Upper lobe of right lung (tissue), 1 donor: ENCODE measurements at regions not wholly inside any gene's neighbourhood (a gene's known extent, or its start where the extent isn't known, plus 50 kb on each side); places are given as distances from the start of the nearest gene placed in this dataset.

Experiments
- ATAC-seq: fragments of 200-7000 bp; cut with Tn5 transposase; one replicate; pipeline ENCODE4 v1.9.1; 2020; ENCODE audit warnings: mild to moderate bottlenecking, moderate library complexity
- DNase-seq: peaks from one replicate; pipeline ENCODE4 v3.0.0-alpha.2; 2020
- H3K27ac ChIP-seq: fragments of 200-600 bp; one replicate; pipeline ENCODE4 v1.8.0; 2022
- H3K27me3 ChIP-seq: fragments of 200-600 bp; one replicate; pipeline ENCODE4 v1.8.0; 2022; ENCODE audit warnings: mild to moderate bottlenecking
- H3K36me3 ChIP-seq: fragments of 200-600 bp; one replicate; pipeline ENCODE4 v1.8.0; 2022
- H3K4me1 ChIP-seq: fragments of 200-600 bp; one replicate; pipeline ENCODE4 v1.8.0; 2022
- H3K4me3 ChIP-seq: fragments of 200-600 bp; one replicate; pipeline ENCODE4 v1.8.0; 2022; ENCODE audit warnings: mild to moderate bottlenecking
- H3K9me3 ChIP-seq: fragments of 200-600 bp; one replicate; pipeline ENCODE4 v1.8.0; 2022
- intact Hi-C: fragments of 100-400 bp; cut with DNase I; formaldehyde crosslinking; loops from one replicate; pipeline ENCODE4 v1.11.0; 2022
- TF ChIP-seq, protein P1 (sequence below): fragments of 200-600 bp; IDR thresholded peaks from one replicate; pipeline ENCODE4 v1.8.0; 2022; ENCODE audit warnings: antibody characterized with exemption
- donor health status: DM: no; HTN: yes; CAD: no; lungs with severe emphysema.

DNA sequence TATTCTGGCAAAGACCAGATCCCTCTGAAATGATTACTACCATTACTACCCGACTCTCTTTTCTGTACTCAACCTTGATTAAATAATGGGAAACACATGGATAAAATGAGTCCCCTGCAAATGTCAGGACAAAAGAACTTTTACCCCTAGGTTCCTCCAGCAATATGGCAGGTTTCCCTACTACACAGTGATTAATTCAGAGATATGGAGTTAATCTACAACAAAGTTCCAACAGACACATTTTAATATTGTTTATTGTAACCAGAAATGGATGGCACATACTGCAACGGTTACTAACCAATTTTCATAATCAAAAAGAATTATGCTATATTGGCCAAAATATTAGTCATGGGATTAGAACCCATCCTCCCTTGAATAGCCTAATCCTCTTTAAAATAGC, 294.8 kb downstream of the ATPSCKMT start:
- no peak for ATAC-seq
- Histone ChIP-seq H3K9me3 (no peaks in the 10 kb centered on the region), H3K4me1 (no peaks in the 10 kb centered on the region), H3K27ac (no peak overlapping the region), H3K27me3 (no peaks in the 10 kb centered on the region), H3K36me3 (no peaks in the 10 kb centered on the region), H3K4me3 (no peak overlapping the region)
- TF ChIP-seq, protein P1, sequence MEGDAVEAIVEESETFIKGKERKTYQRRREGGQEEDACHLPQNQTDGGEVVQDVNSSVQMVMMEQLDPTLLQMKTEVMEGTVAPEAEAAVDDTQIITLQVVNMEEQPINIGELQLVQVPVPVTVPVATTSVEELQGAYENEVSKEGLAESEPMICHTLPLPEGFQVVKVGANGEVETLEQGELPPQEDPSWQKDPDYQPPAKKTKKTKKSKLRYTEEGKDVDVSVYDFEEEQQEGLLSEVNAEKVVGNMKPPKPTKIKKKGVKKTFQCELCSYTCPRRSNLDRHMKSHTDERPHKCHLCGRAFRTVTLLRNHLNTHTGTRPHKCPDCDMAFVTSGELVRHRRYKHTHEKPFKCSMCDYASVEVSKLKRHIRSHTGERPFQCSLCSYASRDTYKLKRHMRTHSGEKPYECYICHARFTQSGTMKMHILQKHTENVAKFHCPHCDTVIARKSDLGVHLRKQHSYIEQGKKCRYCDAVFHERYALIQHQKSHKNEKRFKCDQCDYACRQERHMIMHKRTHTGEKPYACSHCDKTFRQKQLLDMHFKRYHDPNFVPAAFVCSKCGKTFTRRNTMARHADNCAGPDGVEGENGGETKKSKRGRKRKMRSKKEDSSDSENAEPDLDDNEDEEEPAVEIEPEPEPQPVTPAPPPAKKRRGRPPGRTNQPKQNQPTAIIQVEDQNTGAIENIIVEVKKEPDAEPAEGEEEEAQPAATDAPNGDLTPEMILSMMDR: no peak
- intact Hi-C loops: no loop called here
- DNase-seq: no peak

DNA sequence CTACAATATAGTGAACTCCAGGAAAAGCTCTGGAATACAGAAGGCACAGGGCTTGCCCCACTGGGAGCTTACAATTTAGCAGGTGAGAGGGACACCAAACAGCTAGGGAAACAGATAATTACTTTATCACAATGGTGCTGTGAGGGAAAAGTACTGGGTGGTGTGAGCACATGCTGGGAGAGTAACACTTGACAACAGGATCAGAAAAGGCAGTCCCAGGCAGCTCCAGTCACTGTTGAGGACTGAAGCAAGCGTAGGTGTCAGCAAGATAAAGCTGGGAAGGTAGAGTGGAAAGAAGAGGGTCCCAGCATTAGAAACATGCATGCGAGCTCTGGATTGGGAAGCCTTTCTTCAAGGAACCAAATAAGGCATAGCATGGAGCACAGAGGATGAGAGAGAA, 296.0 kb downstream of the ATPSCKMT start:
- Histone ChIP-seq H3K27ac (no peak overlapping the region), H3K4me3 (no peak overlapping the region), H3K4me1 (no peaks in the 10 kb centered on the region), H3K36me3 (no peaks in the 10 kb centered on the region), H3K27me3 (no peaks in the 10 kb centered on the region), H3K9me3 (no peaks in the 10 kb centered on the region)
- intact Hi-C loops: no loop called here
- no peak for ATAC-seq
- DNase-seq: no peak
- TF ChIP-seq, protein P1: no peak

DNA sequence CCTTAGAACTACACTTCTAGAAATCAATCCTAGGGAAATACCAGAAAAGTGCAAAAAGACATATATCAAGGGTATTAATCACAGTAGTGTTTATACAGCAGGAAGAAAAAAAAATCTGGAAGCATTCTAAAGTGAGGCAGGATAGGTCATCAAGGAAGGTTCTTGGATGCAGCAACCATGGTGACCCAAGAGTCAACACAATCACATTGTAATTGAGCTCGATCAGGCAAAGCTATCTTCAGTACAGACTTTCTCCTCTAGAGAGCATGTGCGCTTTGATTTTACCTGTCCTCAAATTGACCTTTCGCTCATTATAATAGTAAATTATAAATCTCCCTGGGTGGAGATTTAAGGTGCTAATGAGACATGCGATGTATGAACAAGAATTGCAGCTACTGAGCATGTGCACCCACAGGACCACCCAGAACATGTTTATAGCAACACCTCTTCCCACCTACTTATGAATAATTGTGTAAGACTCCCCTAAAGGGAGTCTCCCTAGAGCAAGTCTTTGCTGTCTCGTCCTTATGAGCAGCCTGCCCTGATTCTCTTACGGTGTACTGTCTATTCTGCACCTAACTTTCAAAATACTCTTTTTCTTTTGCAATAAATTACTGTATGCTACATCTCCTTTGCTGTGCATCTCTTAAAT, 297.7 kb downstream of the ATPSCKMT start:
- no peaks in the 10 kb centered on the region for H3K36me3 ChIP-seq
- intact Hi-C loops: no loop called here
- no peaks in the 10 kb centered on the region for H3K4me1 ChIP-seq
- no peak for ATAC-seq
- DNase-seq: no peak
- no peak overlapping the region for H3K27ac ChIP-seq
- TF ChIP-seq, protein P1: no peak
- no peak overlapping the region for H3K4me3 ChIP-seq
- no peaks in the 10 kb centered on the region for H3K9me3 ChIP-seq
- no peaks in the 10 kb centered on the region for H3K27me3 ChIP-seq

DNA sequence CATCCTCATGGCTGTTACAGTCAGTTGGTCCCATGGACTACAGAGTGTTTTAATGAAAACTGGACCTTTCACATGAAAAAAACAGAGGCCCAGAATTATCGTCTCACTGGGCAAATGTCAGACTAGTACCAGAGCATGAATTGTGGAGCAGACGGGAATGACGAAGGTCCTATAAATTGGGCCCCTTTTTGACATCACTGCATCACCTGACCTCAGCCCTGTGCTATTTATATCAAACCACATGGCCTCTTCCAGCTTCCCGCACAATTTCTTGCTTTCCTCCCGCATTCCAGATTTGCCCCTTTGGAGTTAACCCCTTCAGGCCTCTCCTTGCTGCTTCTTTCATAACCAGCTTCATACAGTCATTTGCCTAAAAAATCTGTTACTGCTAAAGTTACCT, 301.7 kb downstream of the ATPSCKMT start:
- Histone ChIP-seq H3K27ac (no peak overlapping the region), H3K9me3 (no peaks in the 10 kb centered on the region), H3K4me1 (no peaks in the 10 kb centered on the region), H3K4me3 (no peak overlapping the region), H3K36me3 (no peaks in the 10 kb centered on the region), H3K27me3 (no peaks in the 10 kb centered on the region)
- DNase-seq (no peak), ATAC-seq (no peak)
- TF ChIP-seq, protein P1: no peak
- intact Hi-C loops: no loop called here

DNA sequence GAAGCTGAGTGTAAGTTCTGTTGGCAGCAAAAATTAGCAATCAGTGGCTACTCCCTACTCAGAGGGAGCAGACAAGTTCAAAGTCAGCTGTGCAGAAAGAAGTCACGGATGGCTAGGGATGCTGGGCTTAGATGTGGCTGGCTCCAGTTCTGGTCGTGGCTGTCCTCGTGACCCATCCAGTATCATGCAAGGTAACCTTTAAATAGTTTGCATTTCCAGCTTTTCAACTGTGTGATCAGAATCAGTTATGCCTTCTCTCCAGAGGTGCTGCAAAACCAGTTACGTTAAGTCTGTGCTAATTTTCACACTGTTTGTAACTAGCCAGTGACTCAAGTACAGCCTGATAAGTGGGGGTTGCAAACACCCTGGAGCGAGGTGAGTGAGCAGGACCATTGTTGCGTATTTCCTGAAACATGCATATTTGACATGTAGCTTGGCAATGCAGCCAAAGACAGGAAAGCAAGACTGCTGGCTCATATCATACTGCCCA, 302.4 kb downstream of the ATPSCKMT start:
- no peak overlapping the region for H3K27ac ChIP-seq
- H3K4me3 ChIP-seq: no peak overlapping the region
- H3K4me1 ChIP-seq: no peaks in the 10 kb centered on the region
- TF ChIP-seq, protein P1: no peak
- peak; percentile 71 for ATAC-seq
- no peaks in the 10 kb centered on the region for H3K36me3 ChIP-seq
- no peaks in the 10 kb centered on the region for H3K27me3 ChIP-seq
- intact Hi-C loops: no loop called here
- DNase-seq: no peak
- H3K9me3 ChIP-seq: no peaks in the 10 kb centered on the region

DNA sequence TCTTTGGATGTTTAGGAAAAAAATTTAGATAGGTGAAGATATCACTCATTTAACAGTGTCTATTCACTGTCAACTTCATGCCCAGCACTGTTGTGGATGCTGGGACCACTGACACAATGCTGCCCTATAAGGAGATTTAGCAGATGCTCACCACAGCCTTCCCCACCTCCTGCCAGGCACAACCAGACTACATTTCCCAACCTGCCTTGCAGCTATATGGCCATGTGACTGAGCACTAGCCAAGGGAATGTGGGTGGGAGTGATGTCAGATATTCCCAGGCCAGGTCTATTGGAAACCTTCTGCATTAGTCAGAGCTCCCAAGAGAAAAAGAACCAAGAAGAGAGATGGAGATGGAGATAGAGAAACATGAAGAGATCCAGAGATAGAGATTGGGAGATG, 302.6 kb upstream of the TAS2R1 start:
- TF ChIP-seq, protein P1: no peak
- DNase-seq (no peak), ATAC-seq (no peak)
- H3K36me3 ChIP-seq: no peaks in the 10 kb centered on the region
- intact Hi-C loops: no loop called here
- no peak overlapping the region for H3K27ac ChIP-seq
- no peak overlapping the region for H3K4me3 ChIP-seq
- H3K27me3 ChIP-seq: no peaks in the 10 kb centered on the region
- H3K4me1 ChIP-seq: no peaks in the 10 kb centered on the region
- no peaks in the 10 kb centered on the region for H3K9me3 ChIP-seq
